PC-3 (cell line): ENCODE measurements at regions not wholly inside any gene's neighbourhood (a gene's known extent, or its start where the extent isn't known, plus 50 kb on each side); places are given as distances from the start of the nearest gene placed in this dataset.

Source experiments
- ATAC-seq: fragments of 200-7000 bp; cut with Tn5 transposase; 2 replicates; pipeline ENCODE4 v1.9.1; 2020; ENCODE audit warnings: mild to moderate bottlenecking, moderate library complexity
- BruUV-seq: library from RNA; stranded (reverse); fragments of 400-500 nt; replicated peaks from 2 replicates; lab custom pipeline; 2021; lab: Mats Ljungman, UMichigan
- CTCF ChIA-PET: fragments of 300-600 bp; sonication (Branson Sonifier 250); formaldehyde crosslinking; loops from one replicate; lab custom pipeline; 2022; ENCODE audit warnings: antibody characterized with exemption; lab: Charles Lee
- POLR2A ChIA-PET: fragments of 300-600 bp; sonication (Branson Sonifier 250); formaldehyde crosslinking; loops from one replicate; lab custom pipeline; 2022; ENCODE audit warnings: antibody characterized with exemption; ENCODE audit not compliant: unreplicated experiment; lab: Charles Lee
- DNase-seq: peaks from one replicate; pipeline ENCODE4 v3.0.0-alpha.2; 2015
- H2AFZ ChIP-seq: fragments of 300-600 bp; sonication (generic); 2 replicates; pipeline ENCODE4 v1.6.0; 2016; ENCODE audit warnings: antibody characterized with exemption, low read length
- H3F3A ChIP-seq: fragments of 300-600 bp; sonication (generic); one replicate; pipeline ENCODE4 v1.6.0; 2017; ENCODE audit warnings: antibody characterized with exemption, low read length, control low read depth, mild to moderate bottlenecking; ENCODE audit not compliant: unreplicated experiment
- H3K27ac ChIP-seq: fragments of 300-600 bp; sonication (generic); 2 replicates; pipeline ENCODE4 v1.5.1; 2016; ENCODE audit warnings: mild to moderate bottlenecking, low read length
- H3K27me3 ChIP-seq: fragments of 300-600 bp; sonication (generic); 2 replicates; pipeline ENCODE4 v1.6.1; 2016; ENCODE audit warnings: low read length, mixed read lengths
- H3K36me3 ChIP-seq: fragments of 300-600 bp; sonication (generic); 2 replicates; pipeline ENCODE4 v1.6.1; 2016; ENCODE audit warnings: low read depth, mixed run types, low read length, mixed read lengths
- H3K4me1 ChIP-seq: fragments of 300-600 bp; sonication (generic); 2 replicates; pipeline ENCODE4 v1.5.1; 2016; ENCODE audit warnings: low read length; ENCODE audit not compliant: insufficient read depth
- H3K4me2 ChIP-seq: fragments of 300-600 bp; sonication (generic); 2 replicates; pipeline ENCODE4 v1.6.0; 2016; ENCODE audit warnings: low read length
- H3K4me3 ChIP-seq: fragments of 300-600 bp; sonication (generic); 2 replicates; pipeline ENCODE4 v1.5.1; 2016; ENCODE audit warnings: mild to moderate bottlenecking, low read length, mixed read lengths
- H3K79me2 ChIP-seq: fragments of 300-600 bp; sonication (generic); 2 replicates; pipeline ENCODE4 v1.6.1; 2017; ENCODE audit warnings: low read length, mixed read lengths
- H3K9ac ChIP-seq: fragments of 300-600 bp; sonication (generic); 2 replicates; pipeline ENCODE4 v1.6.0; 2016; ENCODE audit warnings: mild to moderate bottlenecking, low read length
- H3K9me2 ChIP-seq: fragments of 300-600 bp; sonication (generic); replicated peaks from 2 replicates; pipeline ENCODE4 v1.6.1; 2016; ENCODE audit warnings: mixed run types, low read length, mixed read lengths
- H3K9me3 ChIP-seq: fragments of 300-600 bp; sonication (generic); 2 replicates; pipeline ENCODE4 v1.6.1; 2016; ENCODE audit warnings: low read length, mixed read lengths
- H4K20me1 ChIP-seq: fragments of 300-600 bp; sonication (generic); 2 replicates; pipeline ENCODE4 v1.6.1; 2016; ENCODE audit warnings: low read length, mixed read lengths
- CTCF ChIP-seq: fragments of 300-600 bp; sonication (generic); conservative IDR thresholded peaks from 2 replicates; pipeline ENCODE4 v1.5.1; 2017; ENCODE audit warnings: antibody characterized with exemption, low read depth, mild to moderate bottlenecking, low read length
- EZH2 ChIP-seq: fragments of 300-600 bp; sonication (generic); IDR thresholded peaks from one replicate; pipeline ENCODE4 v1.6.1; 2017; ENCODE audit warnings: antibody characterized with exemption, mild to moderate bottlenecking, low read length; ENCODE audit not compliant: unreplicated experiment
- EZH2phosphoT487 ChIP-seq: fragments of 300-600 bp; sonication (generic); IDR thresholded peaks from 2 replicates; pipeline ENCODE4 v1.6.1; 2018; ENCODE audit warnings: mild to moderate bottlenecking, antibody characterized with exemption, low read length, borderline replicate concordance
- intact Hi-C: fragments of 100-400 bp; cut with micrococcal nuclease; formaldehyde crosslinking; loops from 2 replicates; pipeline ENCODE4 v1.9.0; 2023

DNA sequence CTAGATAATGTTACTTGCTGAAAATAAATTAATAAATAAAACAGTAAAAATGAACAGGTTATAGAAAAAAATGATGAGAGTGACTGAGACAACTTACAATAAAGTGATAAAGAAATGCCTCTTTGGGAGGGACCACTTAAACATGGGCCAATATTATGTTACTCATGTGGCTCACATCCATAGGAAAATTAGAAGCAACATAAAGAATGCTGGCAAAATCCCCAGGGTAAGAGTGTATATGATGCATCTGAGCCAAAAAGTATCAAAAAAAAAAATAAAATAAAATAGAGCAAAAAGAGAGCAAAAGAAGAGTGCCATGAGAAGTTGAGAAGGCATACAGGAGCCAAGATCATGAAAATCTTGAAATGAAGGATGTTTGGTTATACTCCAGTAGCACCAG, 818.0 kb downstream of the LTN1 start:
- H4K20me1 ChIP-seq = no peaks in the 10 kb centered on the region
- H3F3A ChIP-seq = no peaks in the 10 kb centered on the region
- H3K9ac ChIP-seq = no peak overlapping the region
- H3K4me2 ChIP-seq = no peak overlapping the region
- H3K9me2 ChIP-seq = no peaks in the 10 kb centered on the region
- no peaks in the 10 kb centered on the region for H3K9me3 ChIP-seq
- TF ChIP-seq CTCF (no peak), EZH2phosphoT487 (no peak), EZH2 (no peak)
- no peak overlapping the region for H3K27ac ChIP-seq
- CTCF ChIA-PET = no interaction called here
- DNase-seq = no peak
- no peaks in the 10 kb centered on the region for H3K36me3 ChIP-seq
- H3K79me2 ChIP-seq = no peaks in the 10 kb centered on the region
- H3K4me1 ChIP-seq = no peaks in the 10 kb centered on the region
- no peak for ATAC-seq
- POLR2A ChIA-PET = no interaction called here
- H3K4me3 ChIP-seq = no peak overlapping the region
- no peak overlapping the region for H2AFZ ChIP-seq
- no peaks in the 10 kb centered on the region for H3K27me3 ChIP-seq
- intact Hi-C loops = no loop called here
- no TSS peak for BruUV-seq

DNA sequence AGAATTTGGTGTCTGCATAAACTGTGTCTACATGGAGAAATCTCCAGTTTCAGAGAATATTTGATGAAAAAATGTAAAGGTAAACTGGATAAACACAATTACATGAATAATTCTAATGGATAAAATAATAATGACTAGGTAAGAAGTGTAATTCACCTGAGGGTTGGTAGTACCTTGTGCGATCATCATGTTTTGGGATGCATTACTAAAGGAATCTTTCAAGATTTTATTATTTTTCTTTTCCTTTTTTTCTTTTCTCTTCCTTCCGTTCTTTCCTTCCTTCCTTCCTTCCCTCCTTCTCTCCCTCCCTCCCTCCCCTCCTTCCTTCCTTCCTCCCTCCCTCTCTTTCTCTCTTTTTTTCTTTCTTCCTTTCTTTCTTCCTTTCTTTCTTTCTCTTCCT, 818.7 kb downstream of the LTN1 start:
- H2AFZ ChIP-seq = no peak overlapping the region
- ChIA-PET CTCF (no interaction called here), POLR2A (no interaction called here)
- H3F3A ChIP-seq = no peaks in the 10 kb centered on the region
- H3K27me3 ChIP-seq = no peaks in the 10 kb centered on the region
- no peak overlapping the region for H3K9ac ChIP-seq
- no peaks in the 10 kb centered on the region for H3K9me2 ChIP-seq
- ATAC-seq (no peak), DNase-seq (no peak)
- no peaks in the 10 kb centered on the region for H3K36me3 ChIP-seq
- no TSS peak for BruUV-seq
- no peak overlapping the region for H3K27ac ChIP-seq
- no peaks in the 10 kb centered on the region for H3K79me2 ChIP-seq
- no peak overlapping the region for H3K4me3 ChIP-seq
- intact Hi-C loops = no loop called here
- no peaks in the 10 kb centered on the region for H3K9me3 ChIP-seq
- no peaks in the 10 kb centered on the region for H4K20me1 ChIP-seq
- no peak overlapping the region for H3K4me2 ChIP-seq
- no peaks in the 10 kb centered on the region for H3K4me1 ChIP-seq
- no peak for TF ChIP-seq EZH2phosphoT487
- TF ChIP-seq CTCF = no peak
- TF ChIP-seq EZH2 = no peak

- Histone ChIP-seq H3K9me2 (no peaks in the 10 kb centered on the region), H4K20me1 (no peaks in the 10 kb centered on the region), H3F3A (no peaks in the 10 kb centered on the region), H3K4me1 (no peaks in the 10 kb centered on the region), H3K27me3 (no peaks in the 10 kb centered on the region), H3K4me3 (no peak overlapping the region), H3K4me2 (no peak overlapping the region), H2AFZ (no peak overlapping the region), H3K79me2 (no peaks in the 10 kb centered on the region), H3K9ac (no peak overlapping the region), H3K27ac (no peak overlapping the region), H3K36me3 (no peaks in the 10 kb centered on the region), H3K9me3 (no peaks in the 10 kb centered on the region)
- TF ChIP-seq CTCF = no peak
- no peak for TF ChIP-seq EZH2phosphoT487
- TF ChIP-seq EZH2 = no peak
- no peak for ATAC-seq
- DNase-seq = no peak
- ChIA-PET POLR2A (no interaction called here), CTCF (no interaction called here)
- intact Hi-C loops = no loop called here
- no TSS peak for BruUV-seq
These were observed 820.3 kb downstream of the LTN1 start for GRCh38 chr21:28172376-28172775.
